SK-N-SH treated with all-trans-retinoic acid at 6 μM for 48 hours (cell line): ENCODE measurements at regions not wholly inside any gene's neighbourhood (a gene's known extent, or its start where the extent isn't known, plus 50 kb on each side); places are given as distances from the start of the nearest gene placed in this dataset.

Experiments
- BACH2 ChIP-seq: fragments of 250-450 bp; sonication (Bioruptor Pico); IDR thresholded peaks from 2 replicates; pipeline ENCODE4 v1.9.0; 2021; ENCODE audit warnings: mild to moderate bottlenecking, borderline replicate concordance
- ISL1 ChIP-seq: fragments of 250-450 bp; sonication (Bioruptor Pico); IDR thresholded peaks from 2 replicates; pipeline ENCODE4 v2.1.2; 2022; ENCODE audit warnings: mild to moderate bottlenecking, moderate library complexity

DNA sequence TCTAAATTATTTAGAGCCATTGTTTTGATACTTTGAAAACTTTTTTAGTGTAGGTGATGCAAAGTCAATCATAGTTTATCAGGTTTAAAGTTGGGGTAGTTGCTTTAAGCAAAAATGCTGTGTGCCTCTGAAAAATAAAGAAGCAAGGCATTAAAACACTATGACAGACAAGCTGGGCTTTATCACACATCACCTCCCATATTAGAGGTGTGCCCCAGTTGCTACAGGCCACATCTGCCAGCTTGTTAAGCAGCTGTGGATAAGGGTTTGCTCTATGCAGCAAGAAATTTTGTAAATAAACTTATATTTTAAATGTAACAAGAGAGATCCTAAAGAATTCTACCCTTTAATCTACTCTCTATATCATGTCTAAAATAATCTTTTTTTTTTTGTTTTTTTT, 255.8 kb downstream of the B3GLCT start:
- no peak for TF ChIP-seq BACH2 (CRISPR knock-in tag)
- TF ChIP-seq ISL1 (CRISPR knock-in tag): no peak
